GM21723 (cell line): ENCODE measurements at regions not wholly inside any gene's neighbourhood (a gene's known extent, or its start where the extent isn't known, plus 50 kb on each side); places are given as distances from the start of the nearest gene placed in this dataset.
"Not testable (repeated sequence)": the region's sequence is repeated elsewhere in the genome, so short reads cannot be mapped to it uniquely, and the experiment has no call there.

ENCODE experiments used
- ATAC-seq: cut with Tn5 transposase; IDR thresholded peaks from one replicate; pipeline ENCODE4 v1.9.1; 2021; ENCODE audit warnings: mild to moderate bottlenecking, moderate library complexity; ENCODE audit not compliant: unreplicated experiment

- not testable (repeated sequence) for ATAC-seq
These were observed 916.6 kb downstream of the BRD1 start for GRCh38 chr22:48911067-48911466.

GRCh38 chr22:48908547-48908946, 919.1 kb downstream of the BRD1 start:
- no peak for ATAC-seq

GRCh38 chr22:48907591-48907990, 920.1 kb downstream of the BRD1 start:
- ATAC-seq, result no peak

GRCh38 chr22:48906216-48906835, 921.3 kb downstream of the BRD1 start:
- no peak for ATAC-seq

- no peak for ATAC-seq
These were observed 922.3 kb downstream of the BRD1 start for GRCh38 chr22:48905206-48905975.

GRCh38 chr22:48902983-48903650, 924.6 kb downstream of the BRD1 start:
- no peak for ATAC-seq

- ATAC-seq, result no peak
These were observed 925.4 kb downstream of the BRD1 start for GRCh38 chr22:48902001-48902869.

GRCh38 chr22:48901324-48901723, 926.3 kb downstream of the BRD1 start:
- ATAC-seq, result no peak

- no peak for ATAC-seq
These were observed 927.0 kb downstream of the BRD1 start for GRCh38 chr22:48900626-48901025.

- no peak for ATAC-seq
These were observed 927.4 kb downstream of the BRD1 start for GRCh38 chr22:48900327-48900597.

- ATAC-seq, result no peak
These were observed 927.9 kb downstream of the BRD1 start for GRCh38 chr22:48899523-48900326.

GRCh38 chr22:48898524-48899250, 929.0 kb downstream of the BRD1 start:
- ATAC-seq, result no peak

- ATAC-seq, result no peak
These were observed 929.9 kb downstream of the BRD1 start for GRCh38 chr22:48897645-48898370.

- ATAC-seq, result no peak
These were observed 930.7 kb downstream of the BRD1 start for GRCh38 chr22:48896766-48897644.

GRCh38 chr22:48895831-48896765, 931.6 kb downstream of the BRD1 start:
- ATAC-seq, result no peak

GRCh38 chr22:48895336-48895735, 932.3 kb downstream of the BRD1 start:
- no peak for ATAC-seq

- ATAC-seq, result no peak
These were observed 932.8 kb downstream of the BRD1 start for GRCh38 chr22:48894804-48895250.
